Chondrocyte (in vitro differentiated cells): ENCODE measurements at regions not wholly inside any gene's neighbourhood (a gene's known extent, or its start where the extent isn't known, plus 50 kb on each side); places are given as distances from the start of the nearest gene placed in this dataset.

Experiments used
- DNase-seq: peaks from one replicate; pipeline ENCODE4 v3.0.0; 2021; ENCODE audit warnings: mixed read lengths, low spot score
- H3K27ac Mint-ChIP-seq: one replicate; pipeline ENCODE4 v1.8.0; 2021; ENCODE audit warnings: mild to moderate bottlenecking, moderate library complexity, mixed read lengths; ENCODE audit not compliant: unreplicated experiment
- H3K27me3 Mint-ChIP-seq: 2 replicates; pipeline ENCODE4 v1.8.0; 2021; ENCODE audit warnings: low read depth, mixed read lengths
- H3K36me3 Mint-ChIP-seq: 2 replicates; pipeline ENCODE4 v1.8.0; 2021; ENCODE audit warnings: low read depth, mixed read lengths
- H3K4me1 Mint-ChIP-seq: 2 replicates; pipeline ENCODE4 v1.8.0; 2021; ENCODE audit warnings: low read depth, mild to moderate bottlenecking, mixed read lengths
- H3K4me3 Mint-ChIP-seq: one replicate; pipeline ENCODE4 v1.8.0; 2021; ENCODE audit warnings: mild to moderate bottlenecking, moderate library complexity, mixed read lengths; ENCODE audit not compliant: unreplicated experiment
- H3K9me3 Mint-ChIP-seq: 2 replicates; pipeline ENCODE4 v1.8.0; 2021; ENCODE audit warnings: low read depth, mixed read lengths
- TF ChIP-seq, protein P1 (sequence below): fragments of 200-600 bp; sonication (generic); IDR thresholded peaks from 2 replicates; pipeline ENCODE4 v1.5.0; 2021; ENCODE audit warnings: antibody characterized with exemption, mild to moderate bottlenecking, moderate library complexity

DNA sequence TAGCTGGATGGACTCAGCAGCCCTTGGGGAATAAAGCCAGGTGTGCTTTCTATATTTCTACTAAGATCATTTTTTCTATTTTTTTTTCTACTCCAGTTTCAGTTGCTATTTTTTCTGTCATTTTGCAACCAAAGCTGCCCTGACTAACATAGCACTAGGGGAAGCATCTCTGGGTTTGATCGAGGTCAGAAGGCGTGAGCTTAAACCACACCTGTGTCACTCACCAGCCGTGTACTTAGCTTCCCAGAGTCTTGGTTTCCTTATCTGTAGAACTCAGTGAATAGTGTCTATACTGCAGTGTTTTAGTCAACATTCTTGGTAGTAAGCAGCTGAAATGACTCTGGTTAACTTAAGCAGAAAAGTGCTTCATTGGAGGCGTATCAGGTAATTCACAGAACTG is 489.6 kb upstream of the SPRED2 start:
- TF ChIP-seq, protein P1, sequence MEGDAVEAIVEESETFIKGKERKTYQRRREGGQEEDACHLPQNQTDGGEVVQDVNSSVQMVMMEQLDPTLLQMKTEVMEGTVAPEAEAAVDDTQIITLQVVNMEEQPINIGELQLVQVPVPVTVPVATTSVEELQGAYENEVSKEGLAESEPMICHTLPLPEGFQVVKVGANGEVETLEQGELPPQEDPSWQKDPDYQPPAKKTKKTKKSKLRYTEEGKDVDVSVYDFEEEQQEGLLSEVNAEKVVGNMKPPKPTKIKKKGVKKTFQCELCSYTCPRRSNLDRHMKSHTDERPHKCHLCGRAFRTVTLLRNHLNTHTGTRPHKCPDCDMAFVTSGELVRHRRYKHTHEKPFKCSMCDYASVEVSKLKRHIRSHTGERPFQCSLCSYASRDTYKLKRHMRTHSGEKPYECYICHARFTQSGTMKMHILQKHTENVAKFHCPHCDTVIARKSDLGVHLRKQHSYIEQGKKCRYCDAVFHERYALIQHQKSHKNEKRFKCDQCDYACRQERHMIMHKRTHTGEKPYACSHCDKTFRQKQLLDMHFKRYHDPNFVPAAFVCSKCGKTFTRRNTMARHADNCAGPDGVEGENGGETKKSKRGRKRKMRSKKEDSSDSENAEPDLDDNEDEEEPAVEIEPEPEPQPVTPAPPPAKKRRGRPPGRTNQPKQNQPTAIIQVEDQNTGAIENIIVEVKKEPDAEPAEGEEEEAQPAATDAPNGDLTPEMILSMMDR: no peak

DNA sequence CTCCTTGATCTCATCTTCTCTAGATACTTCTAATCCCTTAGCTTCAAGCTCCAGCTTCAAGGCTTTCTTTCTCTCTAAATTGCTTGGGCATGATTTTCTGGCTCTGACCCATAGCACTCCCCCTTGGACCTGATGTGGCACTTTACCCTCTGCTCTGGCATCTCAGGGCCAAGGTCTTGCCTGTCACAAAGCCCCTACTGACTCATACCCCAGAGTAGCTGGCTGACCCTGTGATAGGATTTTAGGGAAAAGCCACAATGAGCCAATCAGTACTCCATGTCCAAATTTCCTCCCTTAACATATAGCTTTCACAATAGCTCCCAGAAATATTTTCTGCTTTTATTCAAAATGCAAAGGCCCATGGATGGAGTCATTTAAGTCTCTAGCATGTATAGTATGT is 488.7 kb upstream of the SPRED2 start:
- Mint-ChIP-seq H3K4me1 (no peaks in the 10 kb centered on the region), H3K9me3 (peaks cover 3% of the 10 kb centered on the region), H3K27ac (no peak overlapping the region), H3K27me3 (peaks cover 12% of the 10 kb centered on the region), H3K4me3 (no peak overlapping the region), H3K36me3 (no peaks in the 10 kb centered on the region)
- DNase-seq: no peak
- TF ChIP-seq, protein P1: no peak

More for the DNA sequence above, 489.6 kb upstream of the SPRED2 start:
- Mint-ChIP-seq H3K27me3 (peaks cover 12% of the 10 kb centered on the region), H3K4me3 (no peak overlapping the region), H3K9me3 (peaks cover 5% of the 10 kb centered on the region), H3K27ac (no peak overlapping the region), H3K36me3 (no peaks in the 10 kb centered on the region), H3K4me1 (no peaks in the 10 kb centered on the region)
- DNase-seq: no peak

DNA sequence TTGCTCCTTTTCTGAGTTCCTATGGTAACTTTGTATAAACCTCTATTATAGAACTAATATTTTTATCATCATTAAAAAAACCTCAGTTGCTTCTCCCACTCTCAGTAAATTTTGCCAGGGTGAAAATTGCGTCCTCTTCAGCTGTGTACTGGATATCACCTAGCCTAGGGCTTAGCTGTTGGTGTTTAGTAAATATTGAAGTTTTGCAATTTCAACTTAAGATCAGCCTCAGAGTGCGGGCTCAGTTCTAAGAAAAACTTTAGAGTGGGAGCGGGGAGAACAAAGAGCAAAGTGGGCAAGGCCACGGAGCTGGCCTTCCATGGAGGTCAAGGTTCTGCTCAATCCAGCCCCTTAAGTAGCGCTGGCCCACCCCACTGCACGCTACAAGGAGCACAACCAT is 488.3 kb upstream of the SPRED2 start:
- Mint-ChIP-seq H3K36me3 (no peaks in the 10 kb centered on the region), H3K4me3 (no peak overlapping the region), H3K27me3 (peaks cover 12% of the 10 kb centered on the region), H3K4me1 (no peaks in the 10 kb centered on the region), H3K9me3 (peaks cover 3% of the 10 kb centered on the region), H3K27ac (no peak overlapping the region)
- TF ChIP-seq, protein P1: no peak
- no peak for DNase-seq

DNA sequence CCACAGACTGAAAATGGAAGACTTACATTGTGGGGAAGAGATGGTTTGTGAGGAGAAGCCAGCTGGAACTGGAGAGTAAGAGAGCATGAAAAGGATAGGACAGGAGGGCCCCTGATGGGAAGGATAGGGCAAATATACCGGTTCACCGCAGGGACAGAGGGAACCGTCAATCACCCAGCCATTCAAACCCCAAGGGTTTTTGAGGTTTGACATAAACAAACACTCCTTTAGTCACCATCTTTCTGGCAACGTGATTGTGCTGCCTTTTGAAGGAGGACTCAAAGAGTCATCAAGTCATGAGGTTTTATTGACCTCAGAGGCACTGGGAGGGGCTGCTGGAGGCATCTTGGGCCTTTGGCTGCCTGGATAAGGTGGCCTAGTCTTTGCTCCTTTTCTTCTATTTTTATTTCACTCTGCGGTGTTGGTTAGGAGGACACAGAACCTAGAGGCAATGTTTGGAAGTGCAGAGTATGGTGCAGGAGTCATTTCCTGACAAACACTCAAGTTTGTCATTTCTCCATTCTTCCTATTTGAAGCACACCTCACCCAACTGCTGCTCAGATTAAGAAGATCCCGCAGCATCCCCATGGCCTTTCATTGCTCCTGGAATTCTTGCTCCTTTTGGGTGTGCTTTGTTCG is 487.3 kb upstream of the SPRED2 start:
- Mint-ChIP-seq H3K4me3 (no peak overlapping the region), H3K4me1 (no peaks in the 10 kb centered on the region), H3K9me3 (peaks cover 3% of the 10 kb centered on the region), H3K27me3 (peaks cover 12% of the 10 kb centered on the region), H3K27ac (no peak overlapping the region), H3K36me3 (no peaks in the 10 kb centered on the region)
- TF ChIP-seq, protein P1: no peak
- DNase-seq: no peak

DNA sequence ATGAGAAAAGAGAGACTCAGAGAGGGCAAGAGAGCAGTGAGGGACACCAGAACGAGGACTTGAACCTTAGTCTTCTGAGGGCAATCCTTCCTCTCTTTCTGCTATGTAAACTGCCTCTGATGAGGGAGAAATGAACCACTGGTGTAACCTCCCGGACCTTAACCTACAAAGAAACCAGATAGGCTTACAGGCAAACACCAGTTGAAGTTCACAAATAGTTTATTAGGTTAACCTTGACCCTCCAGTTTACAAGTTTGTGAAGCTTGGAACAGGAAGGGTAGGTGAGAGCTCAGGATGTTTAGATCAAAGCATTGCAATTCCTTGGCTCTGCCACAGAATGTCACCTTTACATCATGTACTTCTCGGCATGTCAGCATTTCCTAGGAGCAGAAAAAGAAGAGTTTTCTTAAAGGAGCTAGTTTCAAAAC is 486.4 kb upstream of the SPRED2 start:
- H3K27me3 Mint-ChIP-seq: peaks cover 12% of the 10 kb centered on the region
- DNase-seq: no peak
- no peaks in the 10 kb centered on the region for H3K36me3 Mint-ChIP-seq
- H3K27ac Mint-ChIP-seq: no peak overlapping the region
- TF ChIP-seq, protein P1: no peak
- H3K4me1 Mint-ChIP-seq: no peaks in the 10 kb centered on the region
- H3K4me3 Mint-ChIP-seq: no peak overlapping the region
- H3K9me3 Mint-ChIP-seq: peaks cover 3% of the 10 kb centered on the region
